ENCODE measurements at regions not wholly inside any gene's neighbourhood (a gene's known extent, or its start where the extent isn't known, plus 50 kb on each side); places are given as distances from the start of the nearest gene placed in this dataset.

DNA sequence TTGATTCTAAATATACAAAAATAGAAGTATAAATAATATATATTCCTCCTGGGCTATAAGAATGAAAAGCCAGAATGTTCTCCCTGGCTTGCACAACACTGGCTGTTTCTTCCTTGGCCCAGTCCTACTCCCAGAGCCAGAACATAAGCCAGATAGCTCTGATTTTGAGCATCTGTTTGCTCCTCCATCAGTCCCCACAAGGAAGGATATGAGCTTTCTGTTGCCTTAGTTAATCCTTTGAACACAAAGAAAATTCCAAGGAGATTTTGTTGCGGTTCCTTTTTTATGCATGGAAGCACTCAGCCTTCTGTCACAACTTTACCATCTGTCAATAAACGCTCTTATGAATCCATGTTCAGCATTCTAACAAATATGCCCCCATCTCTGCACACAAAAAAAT lies 361.8 kb downstream of the IPMK start:
- CTCF ChIA-PET, result no interaction called here

DNA sequence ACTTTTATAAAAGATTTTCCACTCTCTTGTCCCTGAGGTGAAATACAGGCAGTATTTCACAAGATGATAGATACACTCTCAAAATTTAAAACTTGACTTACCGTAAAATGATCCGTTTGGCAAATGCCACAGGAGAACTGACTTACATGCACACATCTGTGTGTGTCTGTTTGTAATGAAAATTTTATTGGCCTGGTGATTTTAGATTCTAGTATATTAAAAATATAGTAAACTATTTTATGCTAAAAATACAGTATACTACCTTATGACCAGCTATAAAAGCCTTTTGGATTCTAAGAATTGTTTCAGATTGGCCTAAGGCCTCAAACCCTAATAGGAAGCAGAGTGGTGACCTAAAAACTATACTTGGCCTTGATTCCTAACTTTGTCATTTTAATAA lies 362.7 kb downstream of the IPMK start:
- Histone ChIP-seq H3K36me3 (replicated peaks in 1 of 2; ENCODE audit: control insufficient read depth in 1 of 2, insufficient read depth in 2 of 2, low read length in 1 of 2) (no peaks in the 10 kb centered on the region), H3K4me2 (no peak overlapping the region), H4K20me1 (ENCODE audit: insufficient read depth) (no peaks in the 10 kb centered on the region), H2AFZ (ENCODE audit: low read depth) (no peak overlapping the region), H3K9ac (no peak overlapping the region), H3K9me3 (no peaks in the 10 kb centered on the region), H3F3A (replicated peaks; ENCODE audit: insufficient read depth) (no peaks in the 10 kb centered on the region), H3K27me3 (ENCODE audit: insufficient read depth) (no peaks in the 10 kb centered on the region), H3K4me3 (ENCODE audit: low read depth in 2 of 2, low read length in 1 of 2) (no peak overlapping the region), H3K9me2 (no peaks in the 10 kb centered on the region), H3K79me2 (ENCODE audit: insufficient read depth) (no peaks in the 10 kb centered on the region), H3K4me1 (ENCODE audit: control insufficient read depth in 1 of 2, insufficient read depth in 2 of 2, low read depth in 1 of 2, low read length in 1 of 2) (no peaks in the 10 kb centered on the region), H3K27ac (ENCODE audit: low read depth in 2 of 2, low read length in 1 of 2) (no peak overlapping the region)
- CTCF ChIA-PET, result no interaction called here
- POLR2A ChIA-PET, result no interaction called here
- DNase-seq, result no peak
- TF ChIP-seq RCOR1 (IDR thresholded peaks at IDR 0.05; ENCODE audit: low read length) (no peak), GABPA (IDR thresholded peaks at IDR 0.05; ENCODE audit: low read depth) (no peak), GATA2 (CRISPR knock-in tag; IDR thresholded peaks at IDR 0.05) (no peak), FOXJ3 (CRISPR knock-in tag; IDR thresholded peaks at IDR 0.05) (no peak), EZH2phosphoT487 (IDR thresholded peaks at IDR 0.05; ENCODE audit: borderline replicate concordance, low read depth) (no peak)
- 70% methylated on average over 2 of the region's 2 CpGs for WGBS (ENCODE audit: low lambda C conversion rate)

More for the DNA sequence above, 361.8 kb downstream of the IPMK start:
- no peaks in the 10 kb centered on the region for H3K27me3 ChIP-seq (ENCODE audit: insufficient read depth)
- H3F3A ChIP-seq (replicated peaks; ENCODE audit: insufficient read depth), result no peaks in the 10 kb centered on the region
- DNase-seq, result no peak
- WGBS (ENCODE audit: low lambda C conversion rate), result 57% methylated on average over 2 of the region's 2 CpGs
- no peak overlapping the region for H2AFZ ChIP-seq (ENCODE audit: low read depth)
- H3K36me3 ChIP-seq (replicated peaks in 1 of 2; ENCODE audit: control insufficient read depth in 1 of 2, insufficient read depth in 2 of 2, low read length in 1 of 2), result no peaks in the 10 kb centered on the region
- no peak overlapping the region for H3K27ac ChIP-seq (ENCODE audit: low read depth in 2 of 2, low read length in 1 of 2)
- POLR2A ChIA-PET, result no interaction called here
- TF ChIP-seq JUND (IDR thresholded peaks at IDR 0.05) (no peak), TEAD4 (IDR thresholded peaks at IDR 0.05; ENCODE audit: borderline replicate concordance, insufficient read depth) (no peak), NRF1 (IDR thresholded peaks at IDR 0.05; ENCODE audit: low read depth, low read length) (no peak), CHD2 (IDR thresholded peaks at IDR 0.05; ENCODE audit: low read length, partially characterized antibody) (no peak), RXRA (IDR thresholded peaks at IDR 0.05; ENCODE audit: borderline replicate concordance, low read depth) (no peak), EP300 (IDR thresholded peaks at IDR 0.05; ENCODE audit: borderline replicate concordance in 1 of 2, low read depth in 1 of 2, low read length in 1 of 2) (no peak), FOSL2 (IDR thresholded peaks at IDR 0.05; ENCODE audit: borderline replicate concordance, low read depth) (no peak), POLR2AphosphoS5 (IDR thresholded peaks at IDR 0.05; ENCODE audit: low read depth, low read length) (no peak), YY1 (IDR thresholded peaks at IDR 0.05; ENCODE audit: low read depth) (no peak), RAD21 (IDR thresholded peaks at IDR 0.05; ENCODE audit: low read length) (no peak)
- TF ChIP-seq, protein P1, sequence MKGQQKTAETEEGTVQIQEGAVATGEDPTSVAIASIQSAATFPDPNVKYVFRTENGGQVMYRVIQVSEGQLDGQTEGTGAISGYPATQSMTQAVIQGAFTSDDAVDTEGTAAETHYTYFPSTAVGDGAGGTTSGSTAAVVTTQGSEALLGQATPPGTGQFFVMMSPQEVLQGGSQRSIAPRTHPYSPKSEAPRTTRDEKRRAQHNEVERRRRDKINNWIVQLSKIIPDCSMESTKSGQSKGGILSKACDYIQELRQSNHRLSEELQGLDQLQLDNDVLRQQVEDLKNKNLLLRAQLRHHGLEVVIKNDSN (IDR thresholded peaks at IDR 0.05; ENCODE audit: borderline replicate concordance, low read depth), result no peak
- TF ChIP-seq, protein P2, sequence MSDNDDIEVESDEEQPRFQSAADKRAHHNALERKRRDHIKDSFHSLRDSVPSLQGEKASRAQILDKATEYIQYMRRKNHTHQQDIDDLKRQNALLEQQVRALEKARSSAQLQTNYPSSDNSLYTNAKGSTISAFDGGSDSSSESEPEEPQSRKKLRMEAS (IDR thresholded peaks at IDR 0.05; ENCODE audit: low read depth), result no peak
- TF ChIP-seq, protein P3, sequence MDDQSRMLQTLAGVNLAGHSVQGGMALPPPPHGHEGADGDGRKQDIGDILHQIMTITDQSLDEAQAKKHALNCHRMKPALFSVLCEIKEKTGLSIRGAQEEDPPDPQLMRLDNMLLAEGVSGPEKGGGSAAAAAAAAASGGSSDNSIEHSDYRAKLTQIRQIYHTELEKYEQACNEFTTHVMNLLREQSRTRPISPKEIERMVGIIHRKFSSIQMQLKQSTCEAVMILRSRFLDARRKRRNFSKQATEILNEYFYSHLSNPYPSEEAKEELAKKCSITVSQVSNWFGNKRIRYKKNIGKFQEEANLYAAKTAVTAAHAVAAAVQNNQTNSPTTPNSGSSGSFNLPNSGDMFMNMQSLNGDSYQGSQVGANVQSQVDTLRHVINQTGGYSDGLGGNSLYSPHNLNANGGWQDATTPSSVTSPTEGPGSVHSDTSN (IDR thresholded peaks at IDR 0.05), result no peak
- no peak overlapping the region for H3K9ac ChIP-seq
- no peaks in the 10 kb centered on the region for H3K9me3 ChIP-seq
- H3K4me3 ChIP-seq (ENCODE audit: low read depth in 2 of 2, low read length in 1 of 2), result no peak overlapping the region
- H3K9me2 ChIP-seq, result no peaks in the 10 kb centered on the region
- H4K20me1 ChIP-seq (ENCODE audit: insufficient read depth), result no peaks in the 10 kb centered on the region
- no peaks in the 10 kb centered on the region for H3K79me2 ChIP-seq (ENCODE audit: insufficient read depth)
- H3K4me2 ChIP-seq, result no peak overlapping the region
- H3K4me1 ChIP-seq (ENCODE audit: control insufficient read depth in 1 of 2, insufficient read depth in 2 of 2, low read depth in 1 of 2, low read length in 1 of 2), result no peaks in the 10 kb centered on the region
